Neural cell (in vitro differentiated cells): ENCODE measurements at regions not wholly inside any gene's neighbourhood (a gene's known extent, or its start where the extent isn't known, plus 50 kb on each side); places are given as distances from the start of the nearest gene placed in this dataset.

Experiments used
- H2AFZ ChIP-seq: fragments of 200-600, 300-800 bp; sonication (generic), shearing (Covaris generic); 2 replicates; pipeline ENCODE4 v1.6.0; 2014; ENCODE audit warnings: low read depth, mild to moderate bottlenecking, antibody characterized with exemption, low read length, moderate library complexity
- H3F3A ChIP-seq: fragments of 200-600 bp; shearing (Covaris generic); 2 replicates; pipeline ENCODE4 v1.6.1; 2016; ENCODE audit warnings: mild to moderate bottlenecking, moderate library complexity, mixed read lengths, antibody characterized with exemption, low read length; ENCODE audit not compliant: insufficient read depth, poor library complexity, severe bottlenecking
- H3K27ac ChIP-seq: fragments of 200-600, 300-800 bp; sonication (generic), shearing (Covaris generic); 2 replicates; pipeline ENCODE4 v1.5.1; 2014; ENCODE audit warnings: mild to moderate bottlenecking, low read length, moderate library complexity
- H3K27me3 ChIP-seq: fragments of 300-800, 200-600 bp; sonication (generic), shearing (Covaris generic); 2 replicates; pipeline ENCODE4 v1.6.0; 2014; ENCODE audit warnings: mild to moderate bottlenecking, low read depth, low read length, moderate library complexity; ENCODE audit not compliant: insufficient read depth
- H3K36me3 ChIP-seq: fragments of 300-800, 200-600 bp; sonication (generic), shearing (Covaris generic); 2 replicates; pipeline ENCODE4 v1.5.1; 2014; ENCODE audit warnings: mild to moderate bottlenecking, antibody characterized with exemption, low read length, moderate library complexity; ENCODE audit not compliant: insufficient read depth
- H3K4me2 ChIP-seq: fragments of 300-800, 200-600 bp; sonication (generic), shearing (Covaris generic); 2 replicates; pipeline ENCODE4 v1.6.0; 2014; ENCODE audit warnings: mild to moderate bottlenecking, low read length
- H3K4me3 ChIP-seq: fragments of 300-800, 200-600 bp; sonication (generic), shearing (Covaris generic); 2 replicates; pipeline ENCODE4 v1.5.1; 2014; ENCODE audit warnings: mild to moderate bottlenecking, low read length, moderate library complexity
- H3K79me2 ChIP-seq: fragments of 200-600 bp; shearing (Covaris generic); replicated peaks from 2 replicates; pipeline ENCODE4 v1.6.0; 2014; ENCODE audit warnings: mild to moderate bottlenecking, low read length, moderate library complexity; ENCODE audit not compliant: insufficient read depth
- H3K9ac ChIP-seq: fragments of 300-800, 200-600 bp; sonication (generic), shearing (Covaris generic); 2 replicates; pipeline ENCODE4 v1.6.1; 2016; ENCODE audit warnings: mild to moderate bottlenecking, low read length, mixed read lengths
- H3K9me2 ChIP-seq: fragments of 200-600 bp; shearing (Covaris generic); 2 replicates; pipeline ENCODE4 v1.6.1; 2016; ENCODE audit warnings: mild to moderate bottlenecking, low read length, mixed read lengths; ENCODE audit not compliant: insufficient read depth
- H3K9me3 ChIP-seq: fragments of 200-600, 300-800 bp; sonication (generic), shearing (Covaris generic); 2 replicates; pipeline ENCODE4 v1.6.1; 2016; ENCODE audit warnings: mild to moderate bottlenecking, mixed run types, low read length, moderate library complexity, mixed read lengths
- H4K20me1 ChIP-seq: fragments of 200-600 bp; shearing (Covaris generic); 2 replicates; pipeline ENCODE4 v1.6.1; 2016; ENCODE audit warnings: mild to moderate bottlenecking, mixed run types; ENCODE audit not compliant: insufficient read depth
- CTCF ChIP-seq: fragments of 450-650 bp; IDR thresholded peaks from 2 replicates; pipeline ENCODE4 v1.5.1; 2014; ENCODE audit warnings: antibody characterized with exemption, mild to moderate bottlenecking, moderate library complexity; ENCODE audit not compliant: poor library complexity, severe bottlenecking
- EP300 ChIP-seq: fragments of 450-650 bp; conservative IDR thresholded peaks from 2 replicates; pipeline ENCODE4 v1.6.1; 2014; ENCODE audit warnings: antibody characterized with exemption, mild to moderate bottlenecking, moderate library complexity; ENCODE audit not compliant: poor library complexity, severe bottlenecking
- EZH2 ChIP-seq: fragments of 200-600, 300-800 bp; shearing (Covaris generic), sonication (generic); IDR thresholded peaks from 2 replicates; pipeline ENCODE4 v1.6.1; 2014; ENCODE audit warnings: antibody characterized with exemption, low read length, borderline replicate concordance, mild to moderate bottlenecking; ENCODE audit not compliant: insufficient read depth, poor library complexity, severe bottlenecking
- MXI1 ChIP-seq: fragments of 450-650 bp; conservative IDR thresholded peaks from 2 replicates; pipeline ENCODE4 v1.6.1; 2014; ENCODE audit warnings: antibody characterized with exemption, mild to moderate bottlenecking; ENCODE audit not compliant: poor library complexity, severe bottlenecking
- POLR2AphosphoS5 ChIP-seq: IDR thresholded peaks from 2 replicates; pipeline ENCODE4 v1.6.1; 2012
- RAD21 ChIP-seq: fragments of 450-650 bp; conservative IDR thresholded peaks from 2 replicates; pipeline ENCODE4 v1.6.1; 2014; ENCODE audit warnings: antibody characterized with exemption, mild to moderate bottlenecking, moderate library complexity
- REST ChIP-seq: IDR thresholded peaks from 2 replicates; pipeline ENCODE4 v1.6.1; 2012; ENCODE audit warnings: borderline replicate concordance
- SMC3 ChIP-seq: fragments of 450-650 bp; conservative IDR thresholded peaks from 2 replicates; pipeline ENCODE4 v1.6.1; 2014; ENCODE audit warnings: antibody characterized with exemption, mild to moderate bottlenecking, moderate library complexity; ENCODE audit not compliant: poor library complexity
- TAF1 ChIP-seq: IDR thresholded peaks from 2 replicates; pipeline ENCODE4 v1.6.1; 2012; ENCODE audit warnings: low read depth

GRCh38 chr2:39608263-39608575 is 57.5 kb upstream of the TMEM178A start:
- no peak overlapping the region for H3K4me3 ChIP-seq
- no peak overlapping the region for H3K27ac ChIP-seq

DNA sequence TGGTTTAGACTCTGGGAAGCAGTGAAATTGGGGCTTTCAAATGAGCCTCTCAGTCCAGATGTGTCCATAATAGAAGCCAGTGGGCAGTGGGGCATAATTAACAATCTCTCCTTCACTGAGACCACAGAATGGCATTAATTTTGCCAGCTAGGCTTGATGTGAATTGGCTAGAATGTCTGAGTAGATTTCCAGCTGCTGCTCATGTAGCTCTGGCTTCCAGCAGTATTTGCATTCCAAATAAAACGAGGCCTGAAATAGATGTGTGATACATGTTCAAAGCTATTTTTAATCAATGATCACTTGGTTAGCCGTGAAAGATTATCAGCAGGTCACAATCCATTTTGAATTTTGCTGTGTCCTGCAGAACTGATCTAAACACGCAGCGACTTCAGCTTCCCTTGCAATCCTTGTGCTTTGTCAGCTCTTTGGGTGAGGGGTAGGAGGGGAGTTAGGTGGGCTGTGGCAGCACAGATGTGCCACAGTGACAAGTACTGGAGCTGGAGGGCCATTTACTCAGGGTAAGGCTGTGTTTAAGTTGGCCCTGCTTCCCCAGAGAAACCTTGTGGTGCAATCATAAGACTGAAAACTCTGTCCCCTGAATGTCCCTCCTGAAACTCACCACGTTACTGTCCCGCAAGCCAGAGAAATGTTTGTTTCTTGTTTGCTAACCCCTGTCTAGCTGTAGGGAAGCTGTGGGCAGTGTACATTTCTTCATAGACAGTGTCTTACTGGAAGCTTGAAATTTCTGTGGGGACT is 56.9 kb upstream of the TMEM178A start:
- Histone ChIP-seq H3K36me3 (no peaks in the 10 kb centered on the region), H2AFZ (no peak overlapping the region), H3K9me2 (no peaks in the 10 kb centered on the region), H3K79me2 (no peaks in the 10 kb centered on the region), H3K9ac (no peak overlapping the region), H4K20me1 (no peaks in the 10 kb centered on the region), H3K27me3 (no peaks in the 10 kb centered on the region), H3K4me3 (no peak overlapping the region), H3F3A (no peaks in the 10 kb centered on the region), H3K27ac (no peak overlapping the region), H3K4me2 (no peak overlapping the region), H3K9me3 (no peaks in the 10 kb centered on the region)
- no peak for TF ChIP-seq EZH2
- TF ChIP-seq TAF1 = no peak
- TF ChIP-seq EP300 = no peak
- TF ChIP-seq SMC3 = no peak
- no peak for TF ChIP-seq POLR2AphosphoS5
- no peak for TF ChIP-seq REST

More at GRCh38 chr2:39608263-39608575, 57.5 kb upstream of the TMEM178A start:
- H3F3A ChIP-seq = no peaks in the 10 kb centered on the region
- TF ChIP-seq REST = no peak
- TF ChIP-seq TAF1 = no peak
- TF ChIP-seq EP300 = no peak
- no peak for TF ChIP-seq SMC3
- no peak for TF ChIP-seq MXI1
- TF ChIP-seq RAD21 = no peak
- no peak for TF ChIP-seq CTCF
- no peak for TF ChIP-seq POLR2AphosphoS5
- no peak for TF ChIP-seq EZH2
- H3K36me3 ChIP-seq = no peaks in the 10 kb centered on the region
- H3K4me2 ChIP-seq = no peak overlapping the region
- H3K9me2 ChIP-seq = no peaks in the 10 kb centered on the region
- H3K9ac ChIP-seq = no peak overlapping the region
- no peaks in the 10 kb centered on the region for H3K9me3 ChIP-seq
- H4K20me1 ChIP-seq = no peaks in the 10 kb centered on the region
- no peaks in the 10 kb centered on the region for H3K79me2 ChIP-seq
- H2AFZ ChIP-seq = no peak overlapping the region
- H3K27me3 ChIP-seq = no peaks in the 10 kb centered on the region
